GM12872 (cell line): ENCODE measurements at regions not wholly inside any gene's neighbourhood (a gene's known extent, or its start where the extent isn't known, plus 50 kb on each side); places are given as distances from the start of the nearest gene placed in this dataset.

Source experiments
- TF ChIP-seq, protein P1 (sequence below): IDR thresholded peaks from 3 replicates; pipeline ENCODE4 v1.5.1; 2011; ENCODE audit warnings: low read depth, mild to moderate bottlenecking, low read length, moderate library complexity; ENCODE audit not compliant: insufficient read depth

DNA sequence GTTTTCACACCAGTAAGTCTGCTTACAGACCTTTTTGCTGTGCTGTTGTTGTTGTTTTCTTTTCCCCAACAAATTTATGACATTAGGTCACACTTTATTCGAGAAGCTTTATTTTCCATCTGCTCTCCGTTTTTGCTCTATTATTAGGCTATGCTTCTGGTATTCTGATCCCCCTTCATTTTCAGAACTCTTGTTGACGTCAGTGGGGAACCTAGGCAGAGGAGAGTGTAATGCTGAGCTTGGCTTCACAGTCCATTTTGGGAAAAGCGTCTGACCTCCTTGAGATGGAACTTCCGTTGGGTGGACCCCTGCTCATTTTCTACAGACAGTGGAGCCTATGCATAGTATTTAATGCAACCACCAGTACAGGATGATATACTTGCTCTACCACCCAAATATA lies 387.9 kb upstream of the MEF2C start:
- TF ChIP-seq, protein P1, sequence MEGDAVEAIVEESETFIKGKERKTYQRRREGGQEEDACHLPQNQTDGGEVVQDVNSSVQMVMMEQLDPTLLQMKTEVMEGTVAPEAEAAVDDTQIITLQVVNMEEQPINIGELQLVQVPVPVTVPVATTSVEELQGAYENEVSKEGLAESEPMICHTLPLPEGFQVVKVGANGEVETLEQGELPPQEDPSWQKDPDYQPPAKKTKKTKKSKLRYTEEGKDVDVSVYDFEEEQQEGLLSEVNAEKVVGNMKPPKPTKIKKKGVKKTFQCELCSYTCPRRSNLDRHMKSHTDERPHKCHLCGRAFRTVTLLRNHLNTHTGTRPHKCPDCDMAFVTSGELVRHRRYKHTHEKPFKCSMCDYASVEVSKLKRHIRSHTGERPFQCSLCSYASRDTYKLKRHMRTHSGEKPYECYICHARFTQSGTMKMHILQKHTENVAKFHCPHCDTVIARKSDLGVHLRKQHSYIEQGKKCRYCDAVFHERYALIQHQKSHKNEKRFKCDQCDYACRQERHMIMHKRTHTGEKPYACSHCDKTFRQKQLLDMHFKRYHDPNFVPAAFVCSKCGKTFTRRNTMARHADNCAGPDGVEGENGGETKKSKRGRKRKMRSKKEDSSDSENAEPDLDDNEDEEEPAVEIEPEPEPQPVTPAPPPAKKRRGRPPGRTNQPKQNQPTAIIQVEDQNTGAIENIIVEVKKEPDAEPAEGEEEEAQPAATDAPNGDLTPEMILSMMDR = no peak

- TF ChIP-seq, protein P1 = no peak
Observed at GRCh38 chr5:89269721-89270120, 386.7 kb upstream of the MEF2C start.

GRCh38 chr5:89268460-89268859 lies 385.5 kb upstream of the MEF2C start:
- TF ChIP-seq, protein P1 = no peak

DNA sequence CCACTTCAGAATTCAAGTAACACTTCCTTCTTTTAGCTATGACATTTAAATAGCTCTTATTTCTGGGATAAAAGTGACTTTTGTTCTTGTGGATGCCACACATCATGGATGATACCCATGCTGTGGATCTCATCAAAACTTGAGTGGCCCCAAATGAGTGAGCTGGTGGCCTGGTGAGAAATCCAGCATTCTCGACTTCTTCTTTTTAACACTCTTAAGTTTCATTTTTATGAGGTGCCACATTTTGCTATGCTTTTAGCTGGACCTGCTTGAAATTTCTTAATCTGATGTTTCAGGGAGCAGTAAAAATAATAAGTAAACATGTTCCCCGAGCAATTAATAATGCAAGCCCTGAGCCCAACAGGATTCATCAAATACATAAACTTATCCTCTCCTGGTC lies 384.8 kb upstream of the MEF2C start:
- TF ChIP-seq, protein P1 = no peak

DNA sequence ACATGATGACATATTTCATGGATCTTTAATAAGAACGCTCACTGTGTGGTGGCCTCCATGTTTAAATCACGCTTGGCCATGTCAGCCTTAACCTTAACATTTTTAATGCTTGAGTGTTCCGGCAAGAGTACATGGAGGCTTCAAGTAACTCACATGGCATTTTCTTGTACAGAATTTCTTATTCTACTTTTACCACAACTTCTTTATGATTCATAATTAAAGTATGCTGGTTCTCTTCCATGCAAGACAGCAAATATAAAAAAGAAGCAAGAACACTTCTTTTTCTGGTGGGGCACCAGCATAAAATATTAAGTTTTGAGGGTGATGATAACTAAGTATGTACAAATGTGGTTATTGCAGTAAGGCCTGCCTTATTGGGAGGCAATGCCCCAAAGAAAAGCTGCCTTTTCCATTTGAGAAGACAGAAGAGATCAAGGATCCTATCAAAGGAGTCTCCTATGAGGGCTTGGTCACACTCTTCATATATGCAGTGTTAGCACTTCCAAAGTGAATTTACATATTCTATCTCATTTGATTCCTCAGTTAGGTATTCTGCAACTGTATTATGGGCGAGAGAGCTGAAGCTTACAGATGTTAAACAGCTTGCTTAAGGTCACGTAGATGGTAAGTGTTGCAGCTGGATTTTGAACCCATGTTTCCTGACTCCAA lies 382.7 kb upstream of the MEF2C start:
- TF ChIP-seq, protein P1 = no peak

GRCh38 chr5:89263846-89264245 lies 380.9 kb upstream of the MEF2C start:
- TF ChIP-seq, protein P1 = peak; percentile 23; the same call in 1 of the 3 replicates

- TF ChIP-seq, protein P1 = no peak
Observed at GRCh38 chr5:89262030-89262429, 379.0 kb upstream of the MEF2C start.
